Activated B cell treated with CpG ODN at 0.5 μM for 24 hours (primary cell): ENCODE measurements at regions not wholly inside any gene's neighbourhood (a gene's known extent, or its start where the extent isn't known, plus 50 kb on each side); places are given as distances from the start of the nearest gene placed in this dataset.

Experiments used
- ATAC-seq: fragments of 200-7000 bp; cut with Tn5 transposase; one replicate; pipeline ENCODE4 v1.10.0; 2021; ENCODE audit warnings: low read depth, mild to moderate bottlenecking, moderate library complexity
- CTCF ChIA-PET: fragments of 350-600 bp; sonication (Branson Sonifier 250); formaldehyde crosslinking; loops from one replicate; lab custom pipeline; 2021; ENCODE audit warnings: antibody characterized with exemption; lab: Charles Lee
- POLR2A ChIA-PET: fragments of 350-600 bp; sonication (Branson Sonifier 250); formaldehyde crosslinking; loops from one replicate; lab custom pipeline; 2021; ENCODE audit warnings: antibody characterized with exemption; lab: Charles Lee
- DNase-seq: peaks from one replicate; pipeline ENCODE4 v3.0.0; 2022
- H3K27ac Mint-ChIP-seq: one replicate; pipeline ENCODE4 v1.8.0; 2020; ENCODE audit warnings: mixed read lengths
- H3K27me3 Mint-ChIP-seq: one replicate; pipeline ENCODE4 v1.8.0; 2021; ENCODE audit warnings: mixed read lengths
- H3K36me3 Mint-ChIP-seq: one replicate; pipeline ENCODE4 v1.8.0; 2021; ENCODE audit warnings: low read depth, mixed read lengths
- H3K4me1 Mint-ChIP-seq: one replicate; pipeline ENCODE4 v1.8.0; 2021; ENCODE audit warnings: mixed read lengths
- H3K4me3 Mint-ChIP-seq: one replicate; pipeline ENCODE4 v1.8.0; 2020; ENCODE audit warnings: mild to moderate bottlenecking, mixed read lengths
- H3K9me3 Mint-ChIP-seq: one replicate; pipeline ENCODE4 v1.8.0; 2020; ENCODE audit warnings: mixed read lengths
- CTCF ChIP-seq: fragments of 200-600 bp; IDR thresholded peaks from one replicate; pipeline ENCODE4 v1.8.0; 2022; ENCODE audit warnings: antibody characterized with exemption, mild to moderate bottlenecking
- intact Hi-C: fragments of 100-400 bp; cut with micrococcal nuclease; formaldehyde crosslinking; loops from one replicate; pipeline ENCODE4 v1.15.1; 2024

- H3K9me3 Mint-ChIP-seq: peaks cover 3% of the 10 kb centered on the region
- no peaks in the 10 kb centered on the region for H3K36me3 Mint-ChIP-seq
- CTCF ChIA-PET: no interaction called here
- H3K4me1 Mint-ChIP-seq: no peaks in the 10 kb centered on the region
- TF ChIP-seq CTCF: no peak
- H3K4me3 Mint-ChIP-seq: no peak overlapping the region
- DNase-seq (no peak), ATAC-seq (no peak)
- intact Hi-C loops: no loop called here
- no peak overlapping the region for H3K27ac Mint-ChIP-seq
- POLR2A ChIA-PET: no interaction called here
- H3K27me3 Mint-ChIP-seq: no peaks in the 10 kb centered on the region
Observed at GRCh38 chr14:28059254-28059653, 707.3 kb upstream of the FOXG1 start.

GRCh38 chr14:28061006-28061405, 705.6 kb upstream of the FOXG1 start:
- H3K4me1 Mint-ChIP-seq: no peaks in the 10 kb centered on the region
- no peak for TF ChIP-seq CTCF
- DNase-seq (no peak), ATAC-seq (no peak)
- H3K27ac Mint-ChIP-seq: no peak overlapping the region
- H3K36me3 Mint-ChIP-seq: no peaks in the 10 kb centered on the region
- ChIA-PET POLR2A (no interaction called here), CTCF (no interaction called here)
- H3K4me3 Mint-ChIP-seq: no peak overlapping the region
- H3K9me3 Mint-ChIP-seq: peaks cover 3% of the 10 kb centered on the region
- intact Hi-C loops: no loop called here
- no peaks in the 10 kb centered on the region for H3K27me3 Mint-ChIP-seq

- CTCF ChIA-PET: no interaction called here
- no peaks in the 10 kb centered on the region for H3K4me1 Mint-ChIP-seq
- DNase-seq: no peak
Observed at GRCh38 chr14:28077021-28077420, 689.6 kb upstream of the FOXG1 start.

GRCh38 chr14:28083389-28083788, 683.2 kb upstream of the FOXG1 start:
- H3K27ac Mint-ChIP-seq: no peak overlapping the region
- no peak for ATAC-seq

More at GRCh38 chr14:28077021-28077420, 689.6 kb upstream of the FOXG1 start:
- ATAC-seq: no peak
- POLR2A ChIA-PET: no interaction called here
- intact Hi-C loops: no loop called here
- Mint-ChIP-seq H3K27me3 (no peaks in the 10 kb centered on the region), H3K4me3 (no peak overlapping the region), H3K9me3 (peaks cover 13% of the 10 kb centered on the region), H3K27ac (no peak overlapping the region), H3K36me3 (no peaks in the 10 kb centered on the region)
- no peak for TF ChIP-seq CTCF

GRCh38 chr14:28088125-28088524, 678.5 kb upstream of the FOXG1 start:
- POLR2A ChIA-PET: no interaction called here
- Mint-ChIP-seq H3K9me3 (peaks cover 8% of the 10 kb centered on the region), H3K27ac (no peak overlapping the region), H3K4me1 (no peaks in the 10 kb centered on the region), H3K36me3 (no peaks in the 10 kb centered on the region), H3K27me3 (no peaks in the 10 kb centered on the region), H3K4me3 (no peak overlapping the region)
- no peak for TF ChIP-seq CTCF
- DNase-seq (no peak), ATAC-seq (no peak)
- intact Hi-C loops: no loop called here
- CTCF ChIA-PET: no interaction called here

More at GRCh38 chr14:28083389-28083788, 683.2 kb upstream of the FOXG1 start:
- no peak for TF ChIP-seq CTCF
- CTCF ChIA-PET: no interaction called here
- H3K27me3 Mint-ChIP-seq: no peaks in the 10 kb centered on the region
- intact Hi-C loops: no loop called here
- POLR2A ChIA-PET: no interaction called here
- peaks cover 6% of the 10 kb centered on the region for H3K9me3 Mint-ChIP-seq
- no peaks in the 10 kb centered on the region for H3K4me1 Mint-ChIP-seq
- H3K4me3 Mint-ChIP-seq: no peak overlapping the region
- no peak for DNase-seq
- no peaks in the 10 kb centered on the region for H3K36me3 Mint-ChIP-seq
